GM03348 (cell line): ENCODE measurements at regions not wholly inside any gene's neighbourhood (a gene's known extent, or its start where the extent isn't known, plus 50 kb on each side); places are given as distances from the start of the nearest gene placed in this dataset.
"Not testable (repeated sequence)": the region's sequence is repeated elsewhere in the genome, so short reads cannot be mapped to it uniquely, and the experiment has no call there.

Experiments
- DNase-seq: peaks from one replicate; pipeline ENCODE4 v3.0.0; 2012; ENCODE audit warnings: low spot score

GRCh38 chr20:12949429-12949980 is 59.3 kb upstream of the SPTLC3 start:
- no peak for DNase-seq

GRCh38 chr20:12954254-12954653 is 54.5 kb upstream of the SPTLC3 start:
- DNase-seq: not testable (repeated sequence)

DNA sequence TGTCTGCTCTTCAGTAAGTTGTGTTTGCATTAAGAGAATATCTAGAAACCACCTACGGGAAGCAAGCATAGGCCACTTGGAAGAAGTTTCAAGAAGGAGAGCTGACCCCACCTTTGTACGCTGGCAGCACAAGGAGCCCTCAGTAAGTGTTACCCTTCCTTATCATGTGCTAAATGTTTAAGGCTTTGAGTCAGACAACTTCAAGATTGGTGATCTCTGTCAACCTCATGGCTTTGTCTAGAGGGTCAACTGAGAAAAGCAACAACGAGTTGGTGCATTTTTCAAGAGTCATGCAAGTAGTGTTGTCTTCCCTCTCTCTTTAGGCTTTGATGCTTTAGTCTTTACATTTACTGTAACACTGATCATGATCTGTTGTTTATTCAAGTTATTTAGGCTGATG is 53.2 kb upstream of the SPTLC3 start:
- DNase-seq: no peak

DNA sequence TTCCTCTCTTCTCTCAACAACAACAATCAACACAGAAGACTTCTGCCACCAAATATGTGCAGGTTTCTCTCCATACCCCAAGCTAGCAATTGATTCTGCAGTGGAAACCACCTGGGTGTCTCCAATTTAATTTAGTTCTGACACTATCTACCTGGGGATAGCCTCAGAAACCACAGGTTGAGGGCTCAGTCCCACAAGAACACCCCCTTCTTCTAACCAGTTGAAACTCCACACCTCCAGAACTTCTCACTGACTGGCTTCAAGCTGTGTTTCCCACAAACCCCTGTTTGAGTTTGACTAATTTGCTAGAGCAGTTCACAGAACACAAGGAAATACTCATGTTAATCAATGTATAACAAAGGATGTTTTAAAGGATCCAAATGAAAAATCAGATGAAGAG is 52.5 kb upstream of the SPTLC3 start:
- no peak for DNase-seq

- DNase-seq: no peak
Observed at GRCh38 chr20:12957968-12958367, 50.8 kb upstream of the SPTLC3 start.
